Activated CD8-positive, alpha-beta memory T cell treated with anti-CD3 and anti-CD28 coated beads, Interleukin-2, amount 50 U/mL, for 4 hours (primary cell): ENCODE measurements at regions not wholly inside any gene's neighbourhood (a gene's known extent, or its start where the extent isn't known, plus 50 kb on each side); places are given as distances from the start of the nearest gene placed in this dataset.
"Not testable (repeated sequence)": the region's sequence is repeated elsewhere in the genome, so short reads cannot be mapped to it uniquely, and the experiment has no call there.

Source experiments
- DNase-seq: peaks from one replicate; pipeline ENCODE4 v3.0.0-alpha.2; 2020

GRCh38 chr6:168841609-168842278 is 400.8 kb downstream of the SMOC2 start:
- DNase-seq: no peak

GRCh38 chr6:168840932-168841331 is 399.9 kb downstream of the SMOC2 start:
- not testable (repeated sequence) for DNase-seq

GRCh38 chr6:168840299-168840698 is 399.3 kb downstream of the SMOC2 start:
- not testable (repeated sequence) for DNase-seq

- no peak for DNase-seq
These were observed 397.0 kb downstream of the SMOC2 start for GRCh38 chr6:168838037-168838399.

GRCh38 chr6:168837254-168838036 is 396.5 kb downstream of the SMOC2 start:
- no peak for DNase-seq

GRCh38 chr6:168835991-168836390 is 395.0 kb downstream of the SMOC2 start:
- no peak for DNase-seq

- no peak for DNase-seq
These were observed 393.8 kb downstream of the SMOC2 start for GRCh38 chr6:168834801-168835200.

- DNase-seq: no peak
These were observed 393.1 kb downstream of the SMOC2 start for GRCh38 chr6:168834042-168834587.

GRCh38 chr6:168828800-168829199 is 387.8 kb downstream of the SMOC2 start:
- no peak for DNase-seq

GRCh38 chr6:168828035-168828434 is 387.1 kb downstream of the SMOC2 start:
- DNase-seq: no peak

- DNase-seq: no peak
These were observed 386.5 kb downstream of the SMOC2 start for GRCh38 chr6:168827586-168827871.

- no peak for DNase-seq
These were observed 386.0 kb downstream of the SMOC2 start for GRCh38 chr6:168826726-168827585.

- no peak for DNase-seq
These were observed 385.1 kb downstream of the SMOC2 start for GRCh38 chr6:168826078-168826390.

- DNase-seq: no peak
These were observed 384.5 kb downstream of the SMOC2 start for GRCh38 chr6:168825226-168826077.

- DNase-seq: no peak
These were observed 382.6 kb downstream of the SMOC2 start for GRCh38 chr6:168823397-168824212.

- no peak for DNase-seq
These were observed 381.4 kb downstream of the SMOC2 start for GRCh38 chr6:168822376-168822775.

GRCh38 chr6:168819546-168819945 is 378.6 kb downstream of the SMOC2 start:
- DNase-seq: no peak

GRCh38 chr6:168817558-168818159 is 376.7 kb downstream of the SMOC2 start:
- no peak for DNase-seq

- DNase-seq: no peak
These were observed 374.2 kb downstream of the SMOC2 start for GRCh38 chr6:168815229-168815628.

GRCh38 chr6:168808232-168808631 is 367.2 kb downstream of the SMOC2 start:
- DNase-seq: no peak

GRCh38 chr6:168804331-168804730 is 363.3 kb downstream of the SMOC2 start:
- no peak for DNase-seq
